ENCODE measurements at regions not wholly inside any gene's neighbourhood (a gene's known extent, or its start where the extent isn't known, plus 50 kb on each side); places are given as distances from the start of the nearest gene placed in this dataset.

- no peak for TF ChIP-seq CTCF (IDR thresholded peaks at IDR 0.05 in 2 of 3, conservative IDR thresholded peaks at IDR 0.05 in 1 of 3; ENCODE audit: borderline replicate concordance in 1 of 3, insufficient read depth in 1 of 3, low read depth in 2 of 3, low read length in 2 of 3)
- no peak for TF ChIP-seq POLR2A (IDR thresholded peaks at IDR 0.05; ENCODE audit: borderline replicate concordance, extremely low read depth, insufficient read depth, insufficient read length)
- no peak for TF ChIP-seq EZH2 (IDR thresholded peaks at IDR 0.05)
- TF ChIP-seq POLR2AphosphoS5 (IDR thresholded peaks at IDR 0.05; ENCODE audit: low read depth, low read length) = no peak
- TF ChIP-seq REST (IDR thresholded peaks at IDR 0.05; ENCODE audit: low read depth) = no peak
- TF ChIP-seq EZH2phosphoT487 (IDR thresholded peaks at IDR 0.05; ENCODE audit: borderline replicate concordance) = no peak
- no peak for TF ChIP-seq RAD21 (IDR thresholded peaks at IDR 0.05; ENCODE audit: low read depth)
- no peak for TF ChIP-seq ATF3 (IDR thresholded peaks at IDR 0.05)
- TF ChIP-seq EGR1 (IDR thresholded peaks at IDR 0.05; ENCODE audit: low read depth) = no peak
- TF ChIP-seq MAX (IDR thresholded peaks at IDR 0.05) = no peak
- TF ChIP-seq TCF7L2 (IDR thresholded peaks at IDR 0.05; ENCODE audit: borderline replicate concordance, extremely low read depth, insufficient read depth, insufficient read length) = no peak
- TF ChIP-seq ZBTB33 (IDR thresholded peaks at IDR 0.05; ENCODE audit: extremely low read depth, insufficient replicate concordance, low read length) = no peak
These were observed 449.0 kb downstream of the CYLC2 start for GRCh38 chr9:103444176-103444575.
